ENCODE measurements at regions not wholly inside any gene's neighbourhood (a gene's known extent, or its start where the extent isn't known, plus 50 kb on each side); places are given as distances from the start of the nearest gene placed in this dataset.

DNA sequence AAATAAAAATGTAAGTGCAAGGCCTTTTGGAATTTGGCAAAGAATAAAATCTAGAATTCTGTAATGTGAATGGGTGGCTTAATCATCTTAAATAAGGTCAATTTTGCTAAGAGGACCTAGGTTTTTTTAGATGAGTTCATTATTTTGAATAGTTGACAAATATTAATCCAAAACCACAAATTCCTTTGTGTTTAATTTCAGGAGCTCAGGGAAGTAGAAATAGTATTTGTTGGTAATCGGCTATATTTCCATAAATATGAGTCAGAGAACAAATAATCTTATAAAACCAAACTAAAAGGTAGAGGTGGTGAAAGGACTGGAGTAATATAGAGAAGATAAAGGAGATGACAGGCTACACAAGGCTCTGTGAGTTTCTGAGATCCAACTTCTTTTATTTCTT lies 190.4 kb upstream of the TLL1 start:
- TF ChIP-seq POLR2A (IDR thresholded peaks at IDR 0.05): no peak
- TF ChIP-seq, protein P1, sequence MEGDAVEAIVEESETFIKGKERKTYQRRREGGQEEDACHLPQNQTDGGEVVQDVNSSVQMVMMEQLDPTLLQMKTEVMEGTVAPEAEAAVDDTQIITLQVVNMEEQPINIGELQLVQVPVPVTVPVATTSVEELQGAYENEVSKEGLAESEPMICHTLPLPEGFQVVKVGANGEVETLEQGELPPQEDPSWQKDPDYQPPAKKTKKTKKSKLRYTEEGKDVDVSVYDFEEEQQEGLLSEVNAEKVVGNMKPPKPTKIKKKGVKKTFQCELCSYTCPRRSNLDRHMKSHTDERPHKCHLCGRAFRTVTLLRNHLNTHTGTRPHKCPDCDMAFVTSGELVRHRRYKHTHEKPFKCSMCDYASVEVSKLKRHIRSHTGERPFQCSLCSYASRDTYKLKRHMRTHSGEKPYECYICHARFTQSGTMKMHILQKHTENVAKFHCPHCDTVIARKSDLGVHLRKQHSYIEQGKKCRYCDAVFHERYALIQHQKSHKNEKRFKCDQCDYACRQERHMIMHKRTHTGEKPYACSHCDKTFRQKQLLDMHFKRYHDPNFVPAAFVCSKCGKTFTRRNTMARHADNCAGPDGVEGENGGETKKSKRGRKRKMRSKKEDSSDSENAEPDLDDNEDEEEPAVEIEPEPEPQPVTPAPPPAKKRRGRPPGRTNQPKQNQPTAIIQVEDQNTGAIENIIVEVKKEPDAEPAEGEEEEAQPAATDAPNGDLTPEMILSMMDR (IDR thresholded peaks at IDR 0.05): no peak

Data from transverse colon (tissue), 3 donors.